ENCODE measurements at regions not wholly inside any gene's neighbourhood (a gene's known extent, or its start where the extent isn't known, plus 50 kb on each side); places are given as distances from the start of the nearest gene placed in this dataset.

- DNase-seq (ENCODE audit: low read depth) = no peak
Observed at GRCh38 chr12:13680916-13681315, 300.5 kb downstream of the GRIN2B start.

GRCh38 chr12:13676880-13677279 lies 304.5 kb downstream of the GRIN2B start:
- no peak for DNase-seq (ENCODE audit: low read depth)

GRCh38 chr12:13670285-13670866 lies 311.0 kb downstream of the GRIN2B start:
- no peak for DNase-seq (ENCODE audit: low read depth)

- DNase-seq (ENCODE audit: low read depth) = no peak
Observed at GRCh38 chr12:13668880-13669279, 312.5 kb downstream of the GRIN2B start.

- no peak for DNase-seq (ENCODE audit: low read depth)
Observed at GRCh38 chr12:13666806-13667205, 314.6 kb downstream of the GRIN2B start.

GRCh38 chr12:13661005-13661887 lies 320.2 kb downstream of the GRIN2B start:
- peak; percentile 1 for DNase-seq (ENCODE audit: low read depth)

GRCh38 chr12:13654456-13654855 lies 326.9 kb downstream of the GRIN2B start:
- DNase-seq (ENCODE audit: low read depth) = no peak

- no peak for DNase-seq (ENCODE audit: low read depth)
Observed at GRCh38 chr12:13652105-13652504, 329.3 kb downstream of the GRIN2B start.

GRCh38 chr12:13635709-13636108 lies 345.7 kb downstream of the GRIN2B start:
- no peak for DNase-seq (ENCODE audit: low read depth)

- no peak for DNase-seq (ENCODE audit: low read depth)
Observed at GRCh38 chr12:13631873-13632272, 349.5 kb downstream of the GRIN2B start.

- no peak for DNase-seq (ENCODE audit: low read depth)
Observed at GRCh38 chr12:13630354-13630753, 351.0 kb downstream of the GRIN2B start.

GRCh38 chr12:13628067-13628466 lies 353.3 kb downstream of the GRIN2B start:
- DNase-seq (ENCODE audit: low read depth) = no peak

- no peak for DNase-seq (ENCODE audit: low read depth)
Observed at GRCh38 chr12:13627536-13627935, 353.9 kb downstream of the GRIN2B start.

GRCh38 chr12:13613297-13613696 lies 368.1 kb downstream of the GRIN2B start:
- no peak for DNase-seq (ENCODE audit: low read depth)

GRCh38 chr12:13609894-13610679 lies 371.3 kb downstream of the GRIN2B start:
- DNase-seq (ENCODE audit: low read depth) = no peak

GRCh38 chr12:13606290-13606689 lies 375.1 kb downstream of the GRIN2B start:
- DNase-seq (ENCODE audit: low read depth) = no peak

GRCh38 chr12:13603953-13604352 lies 377.4 kb downstream of the GRIN2B start:
- no peak for DNase-seq (ENCODE audit: low read depth)

- DNase-seq (ENCODE audit: low read depth) = no peak
Observed at GRCh38 chr12:13602172-13602571, 379.2 kb downstream of the GRIN2B start.

GRCh38 chr12:13599176-13599575 lies 382.2 kb downstream of the GRIN2B start:
- DNase-seq (ENCODE audit: low read depth) = no peak

GRCh38 chr12:13597837-13598236 lies 383.6 kb downstream of the GRIN2B start:
- no peak for DNase-seq (ENCODE audit: low read depth)

- DNase-seq (ENCODE audit: low read depth) = no peak
Observed at GRCh38 chr12:13597166-13597565, 384.2 kb downstream of the GRIN2B start.

- DNase-seq (ENCODE audit: low read depth) = no peak
Observed at GRCh38 chr12:13596714-13597113, 384.7 kb downstream of the GRIN2B start.
